SK-N-SH treated with all-trans-retinoic acid at 6 μM for 48 hours (cell line): ENCODE measurements at regions not wholly inside any gene's neighbourhood (a gene's known extent, or its start where the extent isn't known, plus 50 kb on each side); places are given as distances from the start of the nearest gene placed in this dataset.

ENCODE experiments used
- ARNTL ChIP-seq: fragments of 450-650 bp; formaldehyde crosslinking; IDR thresholded peaks from 2 replicates; pipeline ENCODE4 v1.5.0; 2020; ENCODE audit warnings: low read depth, mild to moderate bottlenecking, moderate library complexity, borderline replicate concordance
- CREB5 ChIP-seq: fragments of 250-450 bp; sonication (Bioruptor Pico); IDR thresholded peaks from 2 replicates; pipeline ENCODE4 v1.5.1; 2020; ENCODE audit warnings: low read depth, mild to moderate bottlenecking, moderate library complexity
- ZC3H10 ChIP-seq: fragments of 250-450 bp; sonication (Bioruptor Pico); IDR thresholded peaks from 2 replicates; pipeline ENCODE4 v1.5.1; 2021; ENCODE audit warnings: mild to moderate bottlenecking, moderate library complexity
- ZFP3 ChIP-seq: fragments of 250-450 bp; sonication (Bioruptor Pico); IDR thresholded peaks from 2 replicates; pipeline ENCODE4 v1.5.0; 2020; ENCODE audit warnings: mild to moderate bottlenecking, moderate library complexity

GRCh38 chr15:99454941-99455788 is 110.6 kb upstream of the MEF2A start:
- TF ChIP-seq ARNTL (CRISPR knock-in tag): no peak
- peak; percentile 51; the same call in 1 of the 2 replicates for TF ChIP-seq ZFP3 (CRISPR knock-in tag)
- TF ChIP-seq CREB5: no peak; the same call in 1 of the 2 replicates
- TF ChIP-seq ZC3H10 (CRISPR knock-in tag): no peak
